ENCODE measurements at regions not wholly inside any gene's neighbourhood (a gene's known extent, or its start where the extent isn't known, plus 50 kb on each side); places are given as distances from the start of the nearest gene placed in this dataset.
"Not testable (repeated sequence)": the region's sequence is repeated elsewhere in the genome, so short reads cannot be mapped to it uniquely, and the experiment has no call there.

DNA sequence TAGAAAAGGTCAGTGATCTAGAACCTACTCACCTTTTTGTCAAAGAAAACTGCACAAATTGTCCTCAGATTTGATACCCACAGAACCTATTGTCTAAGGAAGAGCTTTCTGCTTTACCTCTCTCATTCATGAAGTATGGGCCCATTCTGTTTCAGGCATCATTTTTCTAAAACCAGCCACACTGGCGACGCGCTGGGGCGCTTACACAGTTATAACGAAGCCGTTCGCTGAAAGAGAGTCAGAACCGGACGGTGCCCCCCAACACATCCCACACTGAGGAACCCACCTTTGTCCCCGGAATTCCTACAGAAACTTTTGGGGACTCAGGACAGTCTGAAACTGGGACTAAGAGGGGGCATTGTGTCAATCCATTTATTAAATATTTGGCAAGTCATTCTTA, 206.3 kb upstream of the HAAO start:
- TF ChIP-seq CTCF (IDR thresholded peaks at IDR 0.05; ENCODE audit: control extremely low read depth, extremely low read depth, low read depth, missing control alignments), result no peak
- CTCF ChIA-PET, result interaction anchor here (1.1 to 2.3 kb wide), 3 partner anchors 9 to 24 kb away, joined by 3 to 7 read pairs (median 3); no protein-coding TSS in a partner anchor
- no peak for DNase-seq (ENCODE audit: extremely low spot score)
- POLR2A ChIA-PET, result interaction anchor here (0.9 kb wide), 1 partner anchor 297 kb away, joined by 3 read pairs; no protein-coding TSS in a partner anchor

DNA sequence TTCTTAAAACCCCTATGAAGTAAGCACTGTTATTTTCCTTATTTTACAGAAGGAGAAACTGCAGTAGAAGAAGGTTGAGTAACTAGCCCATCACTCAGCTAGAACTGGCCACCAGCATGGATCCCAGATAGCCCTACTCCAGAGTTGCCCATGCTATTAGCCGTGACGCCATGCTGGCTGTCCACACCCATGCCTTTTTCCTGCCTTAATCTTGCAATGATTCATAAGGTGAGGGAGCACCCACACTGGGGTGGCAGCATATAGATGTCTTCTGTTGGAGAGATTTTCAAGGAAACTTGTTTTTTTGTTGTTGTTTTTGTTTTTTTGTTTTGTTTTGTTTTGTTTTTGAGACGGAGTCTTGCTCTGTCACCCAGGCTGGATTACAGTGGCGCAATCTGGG, 204.1 kb upstream of the HAAO start:
- ChIA-PET POLR2A (no interaction called here), CTCF (interaction anchor here (1.1 kb wide), 1 partner anchor 22 kb away, joined by 3 read pairs; no protein-coding TSS in a partner anchor)
- TF ChIP-seq CTCF (IDR thresholded peaks at IDR 0.05; ENCODE audit: control extremely low read depth, extremely low read depth, low read depth, missing control alignments), result no peak
- no peak for DNase-seq (ENCODE audit: extremely low spot score)

DNA sequence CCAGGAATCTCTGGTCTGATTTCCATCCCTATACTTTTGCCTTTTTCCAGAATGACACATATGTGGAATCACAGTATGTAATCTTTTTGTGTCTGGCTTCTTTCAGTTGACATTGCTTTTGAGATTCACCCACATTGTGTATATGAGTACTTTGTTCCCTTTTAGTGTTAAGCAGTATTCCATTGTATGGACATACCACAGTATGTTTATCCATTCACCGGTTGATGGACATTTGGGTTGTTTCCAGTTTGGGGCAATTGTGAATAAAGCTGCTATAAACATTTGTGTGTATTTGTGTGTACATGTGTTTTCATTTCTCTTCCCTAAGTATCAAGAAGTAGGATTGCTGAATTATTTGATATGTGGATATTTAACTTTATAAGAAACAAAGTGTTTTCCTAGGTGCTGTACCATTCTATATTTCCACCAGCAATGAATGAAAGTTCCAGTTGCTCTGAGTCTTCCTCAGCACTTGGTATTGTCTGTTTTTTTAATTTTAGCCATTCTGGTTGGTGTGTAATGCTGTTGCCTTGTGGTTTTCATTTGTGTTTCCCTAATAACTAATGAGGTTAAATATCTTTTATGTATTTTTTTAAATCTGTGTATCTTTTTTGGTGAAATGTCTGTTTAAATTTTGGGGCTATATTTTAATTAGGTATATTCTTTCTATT, 203.5 kb upstream of the HAAO start:
- POLR2A ChIA-PET, result no interaction called here
- no peak for DNase-seq (ENCODE audit: extremely low spot score)

GRCh38 chr2:42989283-42990081, 197.1 kb upstream of the HAAO start:
- POLR2A ChIA-PET; DNase-seq (ENCODE audit: extremely low spot score): not testable (repeated sequence)
- CTCF ChIA-PET, result interaction anchor here (1.7 kb wide), 1 partner anchor 11 kb away, joined by 3 read pairs; no protein-coding TSS in a partner anchor

More for the DNA sequence above, 203.5 kb upstream of the HAAO start:
- no peak for TF ChIP-seq CTCF (IDR thresholded peaks at IDR 0.05; ENCODE audit: control extremely low read depth, extremely low read depth, low read depth, missing control alignments)
- CTCF ChIA-PET, result no interaction called here

- DNase-seq (ENCODE audit: extremely low spot score); POLR2A ChIA-PET: not testable (repeated sequence)
- CTCF ChIA-PET, result interaction anchor here (1.0 to 1.7 kb wide), 5 partner anchors 10 to 23 kb away, joined by 3 to 5 read pairs (median 3); no protein-coding TSS in a partner anchor
Measured at GRCh38 chr2:42988055-42988454, 195.7 kb upstream of the HAAO start.

- no peak for DNase-seq (ENCODE audit: extremely low spot score)
- ChIA-PET CTCF (interaction anchor here (1.0 to 1.4 kb wide), 4 partner anchors 10 to 24 kb away, joined by 3 to 5 read pairs (median 3); no protein-coding TSS in a partner anchor), POLR2A (no interaction called here)
- TF ChIP-seq CTCF (IDR thresholded peaks at IDR 0.05; ENCODE audit: control extremely low read depth, extremely low read depth, low read depth, missing control alignments), result no peak
Measured at GRCh38 chr2:42987112-42987922, 194.9 kb upstream of the HAAO start.

DNA sequence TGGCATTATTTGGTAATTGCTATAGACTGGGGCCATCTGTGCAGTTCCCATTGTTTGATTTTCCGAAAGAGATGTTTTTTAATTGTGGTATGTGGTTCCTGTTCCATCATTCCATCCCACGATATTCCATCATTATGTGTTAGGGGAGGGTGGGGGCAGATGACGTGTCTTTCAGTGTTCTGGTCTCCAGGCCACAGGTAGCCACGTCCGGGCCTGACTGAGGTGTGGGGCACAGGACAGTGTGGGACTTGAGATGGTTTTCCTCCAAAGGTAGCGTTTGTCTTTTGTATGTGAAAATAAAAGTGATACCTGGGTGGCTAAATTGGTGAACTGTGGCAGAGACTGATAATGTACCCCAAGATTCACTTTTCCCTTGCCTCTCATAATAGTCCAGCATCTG, 192.2 kb upstream of the HAAO start:
- ChIA-PET POLR2A (no interaction called here), CTCF (no interaction called here)
- TF ChIP-seq CTCF (IDR thresholded peaks at IDR 0.05; ENCODE audit: control extremely low read depth, extremely low read depth, low read depth, missing control alignments), result no peak
- no peak for DNase-seq (ENCODE audit: extremely low spot score)

Measured in GM10248 (cell line).